GM21367 (cell line): ENCODE measurements at regions not wholly inside any gene's neighbourhood (a gene's known extent, or its start where the extent isn't known, plus 50 kb on each side); places are given as distances from the start of the nearest gene placed in this dataset.
"Not testable (repeated sequence)": the region's sequence is repeated elsewhere in the genome, so short reads cannot be mapped to it uniquely, and the experiment has no call there.

Source experiments
- ATAC-seq: cut with Tn5 transposase; IDR thresholded peaks from one replicate; pipeline ENCODE4 v1.9.1; 2021; ENCODE audit not compliant: unreplicated experiment

GRCh38 chr13:44147233-44147632 is 226.4 kb upstream of the SERP2 start:
- no peak for ATAC-seq

DNA sequence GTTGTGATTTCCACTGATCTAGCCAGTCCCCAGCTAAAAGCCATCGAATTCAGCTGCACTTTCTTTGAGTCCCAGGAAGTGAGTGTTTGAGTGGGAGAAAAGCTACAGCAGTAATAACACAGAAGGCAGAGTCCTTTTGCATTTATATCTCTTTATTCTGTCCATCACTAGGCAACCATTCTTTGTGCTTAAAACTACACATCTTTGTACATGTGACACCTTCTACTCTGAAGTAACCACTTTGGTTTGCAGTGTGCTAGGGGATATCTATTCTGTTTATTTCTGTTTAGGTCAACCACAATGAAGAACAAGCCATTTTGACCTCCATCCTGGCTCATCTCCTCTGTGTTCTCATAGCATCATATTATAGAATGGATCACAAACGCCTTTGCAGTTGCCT is 226.0 kb upstream of the SERP2 start:
- no peak for ATAC-seq

GRCh38 chr13:44148159-44148914 is 225.3 kb upstream of the SERP2 start:
- no peak for ATAC-seq

- ATAC-seq = not testable (repeated sequence)
Observed at GRCh38 chr13:44149231-44149630, 224.4 kb upstream of the SERP2 start.

GRCh38 chr13:44149821-44150220 is 223.8 kb upstream of the SERP2 start:
- no peak for ATAC-seq

DNA sequence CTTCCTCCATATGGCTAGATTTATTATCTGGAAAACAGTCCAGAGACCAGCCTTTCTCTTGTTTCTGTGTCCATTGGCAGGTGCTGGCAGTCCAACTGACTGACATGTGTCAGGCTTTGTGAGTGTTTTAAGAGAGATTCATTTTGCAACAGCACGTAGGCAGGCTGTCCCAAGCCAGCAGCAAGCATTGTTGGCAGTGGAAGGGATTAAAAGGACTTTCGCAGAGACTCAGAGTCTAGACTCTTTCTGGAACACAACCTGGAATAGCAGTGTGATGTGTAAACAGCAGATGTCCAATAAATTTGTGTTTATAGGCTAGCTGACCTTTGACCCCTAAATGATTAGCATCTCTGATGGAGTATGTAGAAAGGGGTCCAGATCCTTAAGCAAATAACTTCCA is 222.2 kb upstream of the SERP2 start:
- no peak for ATAC-seq

DNA sequence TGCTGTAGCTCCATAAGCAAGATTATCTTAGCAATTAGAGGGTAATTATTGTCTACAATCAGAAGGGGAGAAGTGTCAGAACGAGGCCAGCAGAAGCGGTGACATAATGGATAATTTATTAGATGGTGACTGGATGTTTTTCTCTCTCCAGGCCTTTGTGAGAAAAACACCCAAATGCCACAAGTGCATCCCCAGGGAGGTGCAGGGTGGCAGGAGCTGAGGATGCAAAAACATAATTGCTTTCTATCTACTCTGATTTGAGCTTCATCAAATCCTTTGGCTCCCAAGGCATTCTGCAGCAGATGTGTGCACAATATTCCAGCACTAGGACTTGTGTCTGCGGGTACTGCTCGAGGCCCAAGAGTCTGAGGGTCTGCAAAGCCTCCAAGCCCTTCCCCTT is 220.1 kb upstream of the SERP2 start:
- no peak for ATAC-seq

GRCh38 chr13:44155422-44156293 is 218.0 kb upstream of the SERP2 start:
- no peak for ATAC-seq

DNA sequence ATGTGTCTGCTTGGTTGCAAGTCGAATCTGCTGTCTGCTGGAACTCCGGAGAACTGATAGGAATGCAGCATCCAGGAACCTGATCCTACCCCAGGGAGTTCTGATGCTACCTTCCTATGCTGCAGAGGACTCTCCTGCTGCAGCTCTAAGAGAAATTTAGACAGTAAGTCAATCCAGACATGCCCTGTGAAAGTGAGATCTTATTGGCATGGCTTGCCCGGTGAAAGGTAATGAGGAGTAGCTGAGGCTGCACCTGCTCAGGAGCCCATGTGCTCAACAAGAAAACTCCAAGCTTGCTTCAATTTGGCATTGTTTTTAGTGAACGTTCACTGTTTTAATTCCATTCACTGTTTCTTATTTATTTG is 217.3 kb upstream of the SERP2 start:
- no peak for ATAC-seq

DNA sequence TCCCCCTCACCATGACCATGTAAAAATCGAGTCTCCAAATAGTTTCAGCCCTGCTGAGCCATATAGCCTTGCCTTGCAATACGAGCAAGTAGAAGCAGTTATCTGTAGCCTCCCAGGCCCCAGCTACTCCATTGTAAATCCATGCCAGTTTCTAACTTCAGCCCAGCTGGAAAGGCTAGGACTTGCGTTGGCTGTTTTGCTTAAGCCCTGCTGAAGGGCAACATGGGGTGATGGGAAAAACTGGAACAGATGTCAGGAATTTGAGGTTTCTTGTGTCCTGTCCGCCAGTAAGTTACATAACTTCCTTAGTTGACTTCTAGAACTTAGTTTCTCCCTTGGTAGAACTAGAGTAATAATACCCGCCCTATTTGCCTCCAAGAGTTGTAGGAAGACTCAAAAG is 216.0 kb upstream of the SERP2 start:
- no peak for ATAC-seq

- no peak for ATAC-seq
Observed at GRCh38 chr13:44158098-44158521, 215.5 kb upstream of the SERP2 start.

- ATAC-seq = no peak
Observed at GRCh38 chr13:44158881-44159632, 214.6 kb upstream of the SERP2 start.

GRCh38 chr13:44159633-44160279 is 213.9 kb upstream of the SERP2 start:
- no peak for ATAC-seq

GRCh38 chr13:44160591-44161191 is 212.9 kb upstream of the SERP2 start:
- no peak for ATAC-seq

- no peak for ATAC-seq
Observed at GRCh38 chr13:44163108-44163507, 210.5 kb upstream of the SERP2 start.

DNA sequence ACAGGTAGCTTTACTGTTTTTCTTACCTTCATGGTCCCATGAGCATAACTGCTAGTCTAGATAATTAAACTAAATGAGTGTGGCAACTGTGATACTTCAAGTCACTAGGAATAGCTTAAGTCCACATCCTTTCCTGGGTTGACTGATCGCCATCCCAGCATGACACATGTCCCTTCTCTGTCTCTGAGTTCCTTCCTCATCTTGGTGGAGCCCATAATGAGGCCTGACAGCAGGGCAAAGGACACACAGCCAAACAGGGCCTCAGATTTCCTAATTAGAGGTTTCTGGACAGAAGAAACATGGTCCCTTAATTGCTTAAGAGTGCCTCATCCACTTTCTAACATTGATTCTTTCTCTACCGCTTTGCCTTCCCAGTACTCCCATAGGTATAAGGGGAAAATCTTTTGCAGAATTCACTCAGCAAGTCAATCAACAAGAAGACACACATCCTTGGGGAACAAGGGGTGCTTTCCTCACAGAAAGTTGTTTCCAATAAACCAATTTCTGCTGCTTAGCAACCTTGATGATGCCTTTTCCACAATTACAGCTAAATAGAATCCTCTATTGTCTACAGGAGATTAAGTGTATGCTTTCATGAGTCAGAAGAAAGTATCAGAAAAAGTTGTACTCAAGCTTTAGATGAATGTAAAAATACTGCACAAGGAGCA is 208.3 kb upstream of the SERP2 start:
- ATAC-seq = no peak

- ATAC-seq = no peak
Observed at GRCh38 chr13:44165889-44166496, 207.6 kb upstream of the SERP2 start.

- ATAC-seq = no peak
Observed at GRCh38 chr13:44169018-44169911, 204.4 kb upstream of the SERP2 start.

DNA sequence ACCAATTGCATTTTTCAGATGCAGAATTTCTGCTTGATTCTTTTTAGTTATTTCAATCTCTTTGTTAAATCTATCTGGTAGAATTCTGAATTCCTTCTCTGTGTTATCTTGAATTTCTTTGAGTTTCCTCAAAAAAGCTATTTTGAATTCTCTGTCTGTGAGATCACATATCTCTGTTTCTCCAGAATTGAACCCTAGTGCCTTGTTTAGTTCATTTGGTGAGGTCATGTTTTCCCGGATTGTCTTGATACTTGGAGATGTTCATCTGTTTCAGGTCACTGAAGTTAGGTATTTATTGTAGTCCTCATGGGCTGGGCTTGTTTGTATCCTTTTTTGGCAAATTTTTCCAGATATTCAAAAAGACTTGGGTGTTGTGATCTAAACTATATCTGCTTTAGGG is 202.9 kb upstream of the SERP2 start:
- ATAC-seq = no peak
